ENCODE measurements at regions not wholly inside any gene's neighbourhood (a gene's known extent, or its start where the extent isn't known, plus 50 kb on each side); places are given as distances from the start of the nearest gene placed in this dataset.
A peak's percentile ranks its signal among the peaks of the same experiment; 100 is the strongest.

- TF ChIP-seq CTCF (IDR thresholded peaks at IDR 0.05), result no peak
- no peak for TF ChIP-seq POLR2A (IDR thresholded peaks at IDR 0.05)
- TF ChIP-seq EP300 (IDR thresholded peaks at IDR 0.05), result peak; percentile 57
These were observed 211.0 kb upstream of the RAB4A start for GRCh38 chr1:229059671-229060539.

Data from ovary (tissue), 3 donors.